H1 (cell line): ENCODE measurements at regions not wholly inside any gene's neighbourhood (a gene's known extent, or its start where the extent isn't known, plus 50 kb on each side); places are given as distances from the start of the nearest gene placed in this dataset.

Experiments used
- CBX5 ChIP-seq: fragments of 300-800, 300-1000 bp; sonication (generic); IDR thresholded peaks from 2 replicates; pipeline ENCODE4 v1.7.1; 2016; ENCODE audit warnings: antibody characterized with exemption, low read length, low read depth
- EZH2 ChIP-seq: fragments of 200-600 bp; sonication (generic); IDR thresholded peaks from 2 replicates; pipeline ENCODE4 v1.7.1; 2012; ENCODE audit warnings: low read depth, mild to moderate bottlenecking, moderate library complexity, low read length, inconsistent platforms; ENCODE audit not compliant: severe bottlenecking
- FOSL1 ChIP-seq: IDR thresholded peaks from 2 replicates; pipeline ENCODE4 v1.6.1; 2011; ENCODE audit warnings: mild to moderate bottlenecking, low read depth, low read length, moderate library complexity; ENCODE audit not compliant: insufficient read depth
- NANOG ChIP-seq: IDR thresholded peaks from 2 replicates; pipeline ENCODE4 v1.6.1; 2011; ENCODE audit warnings: low read length, low read depth, mild to moderate bottlenecking, inconsistent platforms; ENCODE audit not compliant: insufficient read depth, poor library complexity, severe bottlenecking
- NRF1 ChIP-seq: IDR thresholded peaks from 2 replicates; pipeline ENCODE4 v1.6.1; 2011; ENCODE audit warnings: mild to moderate bottlenecking, low read depth, low read length, improper control_type of control experiment
- RFX5 ChIP-seq: IDR thresholded peaks from 2 replicates; pipeline ENCODE4 v1.6.1; 2011; ENCODE audit warnings: low read depth, low read length, improper control_type of control experiment, borderline replicate concordance
- TF ChIP-seq, protein P1 (sequence below): fragments of 300-600 bp; sonication (generic); IDR thresholded peaks from 2 replicates; pipeline ENCODE4 v1.7.1; 2012; ENCODE audit warnings: low read length, moderate library complexity, mild to moderate bottlenecking, inconsistent platforms; ENCODE audit not compliant: insufficient replicate concordance

DNA sequence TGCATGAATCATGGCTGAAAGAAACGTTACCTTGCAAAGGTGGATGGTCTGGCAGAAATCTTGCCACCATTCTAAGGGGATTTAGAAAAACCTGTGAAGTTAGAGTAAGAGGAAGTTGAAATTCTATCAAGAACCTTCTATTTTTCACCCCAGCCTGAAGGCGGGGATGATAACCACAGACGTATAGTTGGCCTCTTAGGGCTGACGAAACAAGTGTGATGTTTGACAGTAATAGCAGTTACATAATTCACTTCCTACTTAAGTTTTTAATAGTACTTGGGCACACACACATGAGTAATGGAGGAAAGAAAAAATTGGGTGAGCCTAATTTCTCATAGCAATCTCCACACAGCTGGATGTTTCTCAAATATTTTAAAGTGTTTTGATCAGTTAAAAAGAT is 336.6 kb upstream of the SALL3 start (continued):
- TF ChIP-seq, protein P1, sequence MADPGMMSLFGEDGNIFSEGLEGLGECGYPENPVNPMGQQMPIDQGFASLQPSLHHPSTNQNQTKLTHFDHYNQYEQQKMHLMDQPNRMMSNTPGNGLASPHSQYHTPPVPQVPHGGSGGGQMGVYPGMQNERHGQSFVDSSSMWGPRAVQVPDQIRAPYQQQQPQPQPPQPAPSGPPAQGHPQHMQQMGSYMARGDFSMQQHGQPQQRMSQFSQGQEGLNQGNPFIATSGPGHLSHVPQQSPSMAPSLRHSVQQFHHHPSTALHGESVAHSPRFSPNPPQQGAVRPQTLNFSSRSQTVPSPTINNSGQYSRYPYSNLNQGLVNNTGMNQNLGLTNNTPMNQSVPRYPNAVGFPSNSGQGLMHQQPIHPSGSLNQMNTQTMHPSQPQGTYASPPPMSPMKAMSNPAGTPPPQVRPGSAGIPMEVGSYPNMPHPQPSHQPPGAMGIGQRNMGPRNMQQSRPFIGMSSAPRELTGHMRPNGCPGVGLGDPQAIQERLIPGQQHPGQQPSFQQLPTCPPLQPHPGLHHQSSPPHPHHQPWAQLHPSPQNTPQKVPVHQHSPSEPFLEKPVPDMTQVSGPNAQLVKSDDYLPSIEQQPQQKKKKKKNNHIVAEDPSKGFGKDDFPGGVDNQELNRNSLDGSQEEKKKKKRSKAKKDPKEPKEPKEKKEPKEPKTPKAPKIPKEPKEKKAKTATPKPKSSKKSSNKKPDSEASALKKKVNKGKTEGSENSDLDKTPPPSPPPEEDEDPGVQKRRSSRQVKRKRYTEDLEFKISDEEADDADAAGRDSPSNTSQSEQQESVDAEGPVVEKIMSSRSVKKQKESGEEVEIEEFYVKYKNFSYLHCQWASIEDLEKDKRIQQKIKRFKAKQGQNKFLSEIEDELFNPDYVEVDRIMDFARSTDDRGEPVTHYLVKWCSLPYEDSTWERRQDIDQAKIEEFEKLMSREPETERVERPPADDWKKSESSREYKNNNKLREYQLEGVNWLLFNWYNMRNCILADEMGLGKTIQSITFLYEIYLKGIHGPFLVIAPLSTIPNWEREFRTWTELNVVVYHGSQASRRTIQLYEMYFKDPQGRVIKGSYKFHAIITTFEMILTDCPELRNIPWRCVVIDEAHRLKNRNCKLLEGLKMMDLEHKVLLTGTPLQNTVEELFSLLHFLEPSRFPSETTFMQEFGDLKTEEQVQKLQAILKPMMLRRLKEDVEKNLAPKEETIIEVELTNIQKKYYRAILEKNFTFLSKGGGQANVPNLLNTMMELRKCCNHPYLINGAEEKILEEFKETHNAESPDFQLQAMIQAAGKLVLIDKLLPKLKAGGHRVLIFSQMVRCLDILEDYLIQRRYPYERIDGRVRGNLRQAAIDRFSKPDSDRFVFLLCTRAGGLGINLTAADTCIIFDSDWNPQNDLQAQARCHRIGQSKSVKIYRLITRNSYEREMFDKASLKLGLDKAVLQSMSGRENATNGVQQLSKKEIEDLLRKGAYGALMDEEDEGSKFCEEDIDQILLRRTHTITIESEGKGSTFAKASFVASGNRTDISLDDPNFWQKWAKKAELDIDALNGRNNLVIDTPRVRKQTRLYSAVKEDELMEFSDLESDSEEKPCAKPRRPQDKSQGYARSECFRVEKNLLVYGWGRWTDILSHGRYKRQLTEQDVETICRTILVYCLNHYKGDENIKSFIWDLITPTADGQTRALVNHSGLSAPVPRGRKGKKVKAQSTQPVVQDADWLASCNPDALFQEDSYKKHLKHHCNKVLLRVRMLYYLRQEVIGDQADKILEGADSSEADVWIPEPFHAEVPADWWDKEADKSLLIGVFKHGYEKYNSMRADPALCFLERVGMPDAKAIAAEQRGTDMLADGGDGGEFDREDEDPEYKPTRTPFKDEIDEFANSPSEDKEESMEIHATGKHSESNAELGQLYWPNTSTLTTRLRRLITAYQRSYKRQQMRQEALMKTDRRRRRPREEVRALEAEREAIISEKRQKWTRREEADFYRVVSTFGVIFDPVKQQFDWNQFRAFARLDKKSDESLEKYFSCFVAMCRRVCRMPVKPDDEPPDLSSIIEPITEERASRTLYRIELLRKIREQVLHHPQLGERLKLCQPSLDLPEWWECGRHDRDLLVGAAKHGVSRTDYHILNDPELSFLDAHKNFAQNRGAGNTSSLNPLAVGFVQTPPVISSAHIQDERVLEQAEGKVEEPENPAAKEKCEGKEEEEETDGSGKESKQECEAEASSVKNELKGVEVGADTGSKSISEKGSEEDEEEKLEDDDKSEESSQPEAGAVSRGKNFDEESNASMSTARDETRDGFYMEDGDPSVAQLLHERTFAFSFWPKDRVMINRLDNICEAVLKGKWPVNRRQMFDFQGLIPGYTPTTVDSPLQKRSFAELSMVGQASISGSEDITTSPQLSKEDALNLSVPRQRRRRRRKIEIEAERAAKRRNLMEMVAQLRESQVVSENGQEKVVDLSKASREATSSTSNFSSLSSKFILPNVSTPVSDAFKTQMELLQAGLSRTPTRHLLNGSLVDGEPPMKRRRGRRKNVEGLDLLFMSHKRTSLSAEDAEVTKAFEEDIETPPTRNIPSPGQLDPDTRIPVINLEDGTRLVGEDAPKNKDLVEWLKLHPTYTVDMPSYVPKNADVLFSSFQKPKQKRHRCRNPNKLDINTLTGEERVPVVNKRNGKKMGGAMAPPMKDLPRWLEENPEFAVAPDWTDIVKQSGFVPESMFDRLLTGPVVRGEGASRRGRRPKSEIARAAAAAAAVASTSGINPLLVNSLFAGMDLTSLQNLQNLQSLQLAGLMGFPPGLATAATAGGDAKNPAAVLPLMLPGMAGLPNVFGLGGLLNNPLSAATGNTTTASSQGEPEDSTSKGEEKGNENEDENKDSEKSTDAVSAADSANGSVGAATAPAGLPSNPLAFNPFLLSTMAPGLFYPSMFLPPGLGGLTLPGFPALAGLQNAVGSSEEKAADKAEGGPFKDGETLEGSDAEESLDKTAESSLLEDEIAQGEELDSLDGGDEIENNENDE, result no peak
- no peak for TF ChIP-seq RFX5
- TF ChIP-seq CBX5, result no peak
- no peak for TF ChIP-seq EZH2
- no peak for TF ChIP-seq FOSL1
- TF ChIP-seq NRF1, result no peak
- TF ChIP-seq NANOG, result no peak
